ENCODE measurements at regions not wholly inside any gene's neighbourhood (a gene's known extent, or its start where the extent isn't known, plus 50 kb on each side); places are given as distances from the start of the nearest gene placed in this dataset.

DNA sequence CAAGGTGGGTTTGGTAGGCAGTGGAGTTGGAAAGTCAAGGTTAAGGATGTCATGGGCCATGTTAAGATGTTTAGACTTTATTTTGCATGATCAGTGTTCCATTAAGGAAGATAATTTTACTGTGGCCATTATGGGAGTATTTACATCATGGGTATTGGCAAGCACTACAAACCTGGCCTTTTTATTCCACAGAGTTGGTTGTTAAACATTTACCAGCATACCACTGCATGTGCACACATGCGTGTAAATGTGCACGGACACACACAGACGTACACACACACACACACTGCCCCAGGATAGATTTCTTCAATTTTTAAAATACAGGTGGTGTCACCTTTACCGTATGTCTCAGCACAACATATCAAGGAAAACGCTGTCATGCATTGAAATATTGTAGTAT, 51.4 kb upstream of the ITGA6 start:
- TF ChIP-seq CTCF (IDR thresholded peaks at IDR 0.05), result no peak
- TF ChIP-seq EZH2phosphoT487 (IDR thresholded peaks at IDR 0.05), result no peak

Measured in neural progenitor cell (in vitro differentiated cells).